GM12878 (cell line): ENCODE measurements at regions not wholly inside any gene's neighbourhood (a gene's known extent, or its start where the extent isn't known, plus 50 kb on each side); places are given as distances from the start of the nearest gene placed in this dataset.

ENCODE experiments used
- ATAC-seq: fragments of 200-7000 bp; cut with Tn5 transposase; 3 replicates; pipeline ENCODE4 v1.9.1; 2020; ENCODE audit warnings: mild to moderate bottlenecking, moderate library complexity
- BruUV-seq: library from RNA; stranded (reverse); fragments of 400-500 nt; replicated peaks from 2 replicates; lab custom pipeline; 2021; lab: Mats Ljungman, UMichigan
- CTCF ChIA-PET: fragments of 300-600 bp; sonication (Branson Sonifier 250); formaldehyde crosslinking; extraction: SDS; loops from one replicate; lab custom pipeline; 2021; ENCODE audit warnings: inconsistent platforms; lab: Yijun Ruan, JAX
- POLR2A ChIA-PET: fragments of 350-600 bp; formaldehyde crosslinking; extraction: SDS; loops from one replicate; lab custom pipeline; 2021; ENCODE audit warnings: inconsistent platforms; lab: Charles Lee
- RAD21 ChIA-PET: fragments of 300-600 bp; sonication (Branson Sonifier 250); formaldehyde crosslinking; loops from one replicate; lab custom pipeline; 2023; ENCODE audit warnings: antibody characterized with exemption; ENCODE audit not compliant: unreplicated experiment; lab: Charles Lee
- SMC1A ChIA-PET: fragments of 300-600 bp; sonication (Branson Sonifier 250); formaldehyde crosslinking; loops from one replicate; lab custom pipeline; 2023; ENCODE audit not compliant: unreplicated experiment, uncharacterized antibody; lab: Charles Lee
- DNase-seq: peaks from one replicate; pipeline ENCODE4 v3.0.0-alpha.2; 2011; ENCODE audit warnings: low read depth, low spot score
- FAIRE-seq: peaks from 3 replicates; lab custom pipeline; 2011; peaks lifted over from hg19 to GRCh38; lab: Jason Lieb, UNC
- H2AFZ ChIP-seq: 2 replicates; pipeline ENCODE4 v1.6.0; 2011; ENCODE audit warnings: low read depth, low read length, control low read depth; ENCODE audit not compliant: control insufficient read depth
- H3K27ac ChIP-seq: 2 replicates; pipeline ENCODE4 v1.5.1; 2011; ENCODE audit warnings: control low read depth; ENCODE audit not compliant: control insufficient read depth, insufficient read depth
- H3K27me3 ChIP-seq, 2 experiments: replicated peaks in 1 of 2; 2 replicates each; pipeline versions ENCODE4 v1.6.0 to v1.6.1; 2011; ENCODE audit warnings: low read length in 1 of 2; ENCODE audit not compliant: control insufficient read depth in 2 of 2, insufficient read depth in 2 of 2
- H3K36me3 ChIP-seq, 2 experiments: 2 replicates each; pipeline ENCODE4 v1.5.1; 2011; ENCODE audit warnings: low read length in 1 of 2; ENCODE audit not compliant: control insufficient read depth in 2 of 2, insufficient read depth in 2 of 2
- H3K4me1 ChIP-seq: 2 replicates; pipeline ENCODE4 v1.6.1; 2011; ENCODE audit warnings: mild to moderate bottlenecking, low read length, moderate library complexity, mixed read lengths; ENCODE audit not compliant: control insufficient read depth, insufficient read depth
- H3K4me2 ChIP-seq: 2 replicates; pipeline ENCODE4 v1.6.0; 2011; ENCODE audit warnings: control low read depth; ENCODE audit not compliant: control insufficient read depth, insufficient read depth
- H3K4me3 ChIP-seq: fragments of 200-600 bp; sonication (generic); 2 replicates; pipeline ENCODE4 v1.5.1; 2016
- H3K79me2 ChIP-seq: 2 replicates; pipeline ENCODE4 v1.6.0; 2011; ENCODE audit warnings: low read length; ENCODE audit not compliant: control insufficient read depth, insufficient read depth
- H3K9ac ChIP-seq: 2 replicates; pipeline ENCODE4 v1.8.0; 2011; ENCODE audit warnings: low read length, control low read depth, mixed read lengths; ENCODE audit not compliant: control insufficient read depth, insufficient read depth
- H3K9me3 ChIP-seq: replicated peaks from 3 replicates; pipeline ENCODE4 v1.5.1; 2011; ENCODE audit warnings: mild to moderate bottlenecking, low read length; ENCODE audit not compliant: control insufficient read depth, insufficient read depth
- H4K20me1 ChIP-seq: 2 replicates; pipeline ENCODE4 v1.6.0; 2011; ENCODE audit not compliant: control insufficient read depth, insufficient read depth
- ATF7 ChIP-seq: fragments of 450-650 bp; IDR thresholded peaks from 2 replicates; pipeline ENCODE4 v1.6.1; 2016; ENCODE audit warnings: low read depth, mild to moderate bottlenecking
- SIN3A ChIP-seq: IDR thresholded peaks from 2 replicates; pipeline ENCODE4 v1.6.1; 2012; ENCODE audit warnings: low read depth, low read length, improper control_type of control experiment
- SP1 ChIP-seq: IDR thresholded peaks from one replicate; pipeline ENCODE4 v1.6.1; 2011; ENCODE audit warnings: low read depth, low read length
- ZZZ3 ChIP-seq: IDR thresholded peaks from 2 replicates; pipeline ENCODE4 v1.6.1; 2011; ENCODE audit warnings: low read depth; ENCODE audit not compliant: control insufficient read depth, insufficient read length
- WGBS: methylation state at CpG from one replicate; pipeline ENCODE4 v1.1.6; 2016; ENCODE audit warnings: low lambda C conversion rate; ENCODE audit not compliant: insufficient replicate concordance, insufficient coverage; ENCODE audit errors: missing lambda C conversion rate; 5-methylcytosine and 5-hydroxymethylcytosine counted together
- in situ Hi-C: fragments of 300-500 bp; cut with MboI; formaldehyde crosslinking; loops from 9 replicates; pipeline ENCODE4 v1.14.3; 2018; ENCODE audit warnings: mixed read lengths
- intact Hi-C: fragments of 100-400 bp; cut with micrococcal nuclease; formaldehyde crosslinking; loops from one replicate; pipeline ENCODE4 v1.14.2; 2022; ENCODE audit not compliant: unreplicated experiment
- TF ChIP-seq, protein P1 (sequence below): IDR thresholded peaks from 2 replicates; pipeline ENCODE4 v1.6.1; 2012; ENCODE audit warnings: mild to moderate bottlenecking, low read depth, low read length

DNA sequence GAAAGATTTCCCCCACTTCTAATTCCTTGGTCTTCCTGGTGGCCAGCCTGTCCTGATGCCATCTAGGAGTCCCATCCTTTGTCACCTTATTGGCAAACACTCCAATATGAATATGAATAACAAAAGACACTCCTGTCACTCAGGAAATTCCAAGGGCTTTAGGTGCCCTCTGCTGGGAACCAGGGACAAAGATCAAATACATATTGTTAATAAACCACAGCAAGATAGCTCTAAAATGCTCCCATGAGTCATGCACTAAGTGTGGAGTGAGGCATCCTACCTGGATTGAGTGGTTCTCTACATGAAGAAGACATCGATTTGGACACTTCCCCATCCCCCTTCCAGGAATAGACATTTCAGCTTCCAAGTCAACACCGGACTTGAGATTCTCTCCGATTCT, 823.6 kb downstream of the TBC1D22A start:
- Histone ChIP-seq H3K4me3 (no peak overlapping the region), H3K4me1 (no peaks in the 10 kb centered on the region), H4K20me1 (no peaks in the 10 kb centered on the region), H3K27ac (no peak overlapping the region), H3K36me3 (no peaks in the 10 kb centered on the region), H3K4me2 (no peak overlapping the region), H2AFZ (no peak overlapping the region), H3K79me2 (no peaks in the 10 kb centered on the region), H3K9ac (no peak overlapping the region), H3K9me3 (no peaks in the 10 kb centered on the region; the same call in 2 of the 3 replicates), H3K27me3 (no peaks in the 10 kb centered on the region)
- BruUV-seq = no TSS peak
- in situ Hi-C loops = no loop called here
- CTCF ChIA-PET = no interaction called here
- intact Hi-C loops = no loop called here
- SMC1A ChIA-PET = no interaction called here
- WGBS = 11% methylated on average over 3 of the region's 3 CpGs
- FAIRE-seq (no peak), DNase-seq (no peak), ATAC-seq (no peak)
- no peak for TF ChIP-seq SIN3A
- no peak for TF ChIP-seq SP1
- no peak for TF ChIP-seq ATF7
- TF ChIP-seq, protein P1, sequence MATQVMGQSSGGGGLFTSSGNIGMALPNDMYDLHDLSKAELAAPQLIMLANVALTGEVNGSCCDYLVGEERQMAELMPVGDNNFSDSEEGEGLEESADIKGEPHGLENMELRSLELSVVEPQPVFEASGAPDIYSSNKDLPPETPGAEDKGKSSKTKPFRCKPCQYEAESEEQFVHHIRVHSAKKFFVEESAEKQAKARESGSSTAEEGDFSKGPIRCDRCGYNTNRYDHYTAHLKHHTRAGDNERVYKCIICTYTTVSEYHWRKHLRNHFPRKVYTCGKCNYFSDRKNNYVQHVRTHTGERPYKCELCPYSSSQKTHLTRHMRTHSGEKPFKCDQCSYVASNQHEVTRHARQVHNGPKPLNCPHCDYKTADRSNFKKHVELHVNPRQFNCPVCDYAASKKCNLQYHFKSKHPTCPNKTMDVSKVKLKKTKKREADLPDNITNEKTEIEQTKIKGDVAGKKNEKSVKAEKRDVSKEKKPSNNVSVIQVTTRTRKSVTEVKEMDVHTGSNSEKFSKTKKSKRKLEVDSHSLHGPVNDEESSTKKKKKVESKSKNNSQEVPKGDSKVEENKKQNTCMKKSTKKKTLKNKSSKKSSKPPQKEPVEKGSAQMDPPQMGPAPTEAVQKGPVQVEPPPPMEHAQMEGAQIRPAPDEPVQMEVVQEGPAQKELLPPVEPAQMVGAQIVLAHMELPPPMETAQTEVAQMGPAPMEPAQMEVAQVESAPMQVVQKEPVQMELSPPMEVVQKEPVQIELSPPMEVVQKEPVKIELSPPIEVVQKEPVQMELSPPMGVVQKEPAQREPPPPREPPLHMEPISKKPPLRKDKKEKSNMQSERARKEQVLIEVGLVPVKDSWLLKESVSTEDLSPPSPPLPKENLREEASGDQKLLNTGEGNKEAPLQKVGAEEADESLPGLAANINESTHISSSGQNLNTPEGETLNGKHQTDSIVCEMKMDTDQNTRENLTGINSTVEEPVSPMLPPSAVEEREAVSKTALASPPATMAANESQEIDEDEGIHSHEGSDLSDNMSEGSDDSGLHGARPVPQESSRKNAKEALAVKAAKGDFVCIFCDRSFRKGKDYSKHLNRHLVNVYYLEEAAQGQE = no peak
- no peak for TF ChIP-seq ZZZ3
- POLR2A ChIA-PET = no interaction called here
- RAD21 ChIA-PET = no interaction called here
